DND-41 (cell line): ENCODE measurements at regions not wholly inside any gene's neighbourhood (a gene's known extent, or its start where the extent isn't known, plus 50 kb on each side); places are given as distances from the start of the nearest gene placed in this dataset.

Source experiments
- ATAC-seq: fragments of 200-7000 bp; cut with Tn5 transposase; 3 replicates; pipeline ENCODE4 v1.9.1; 2021; ENCODE audit warnings: low read depth; ENCODE audit not compliant: insufficient read depth
- DNase-seq: peaks from one replicate; pipeline ENCODE4 v3.0.0-alpha.2; 2020
- H2AFZ ChIP-seq: 2 replicates; pipeline ENCODE4 v1.6.0; 2012; ENCODE audit warnings: low read depth, low read length
- H3K27ac ChIP-seq: 2 replicates; pipeline ENCODE4 v1.5.1; 2012; ENCODE audit warnings: low read length, inconsistent platforms
- H3K27me3 ChIP-seq: fragments of 200-600 bp; sonication (generic); 2 replicates; pipeline ENCODE4 v1.6.0; 2012; ENCODE audit warnings: low read length, mild to moderate bottlenecking, inconsistent platforms; ENCODE audit not compliant: insufficient read depth, poor library complexity
- H3K36me3 ChIP-seq: 2 replicates; pipeline ENCODE4 v1.5.1; 2012; ENCODE audit warnings: low read length, inconsistent platforms; ENCODE audit not compliant: insufficient read depth
- H3K4me1 ChIP-seq: 2 replicates; pipeline ENCODE4 v1.5.1; 2012; ENCODE audit warnings: mild to moderate bottlenecking, low read length; ENCODE audit not compliant: insufficient read depth
- H3K4me2 ChIP-seq: 2 replicates; pipeline ENCODE4 v1.6.0; 2012; ENCODE audit warnings: mild to moderate bottlenecking, moderate library complexity, low read length, inconsistent platforms; ENCODE audit not compliant: insufficient read depth
- H3K4me3 ChIP-seq, 2 experiments: fragments of 200-600 bp in 1 of 2; shearing (Covaris generic) in 1 of 2; 2 replicates each; pipeline ENCODE4 v1.5.1; 2012 to 2016; ENCODE audit warnings: inconsistent platforms in 2 of 2, low read length in 2 of 2, mild to moderate bottlenecking in 2 of 2, low read depth in 1 of 2, moderate library complexity in 1 of 2
- H3K79me2 ChIP-seq: 2 replicates; pipeline ENCODE4 v1.6.0; 2012; ENCODE audit warnings: low read length, inconsistent platforms; ENCODE audit not compliant: insufficient read depth
- H3K9ac ChIP-seq: 2 replicates; pipeline ENCODE4 v1.6.0; 2012; ENCODE audit warnings: low read depth, mild to moderate bottlenecking, inconsistent platforms, low read length, moderate library complexity
- H3K9me3 ChIP-seq: 2 replicates; pipeline ENCODE4 v1.5.1; 2012; ENCODE audit warnings: low read length, moderate library complexity, mild to moderate bottlenecking, inconsistent platforms; ENCODE audit not compliant: insufficient read depth, severe bottlenecking
- H4K20me1 ChIP-seq: 2 replicates; pipeline ENCODE4 v1.6.0; 2012; ENCODE audit warnings: low read length; ENCODE audit not compliant: insufficient read depth
- EZH2 ChIP-seq: IDR thresholded peaks from 3 replicates; pipeline ENCODE4 v1.6.1; 2012; ENCODE audit warnings: borderline replicate concordance, low read depth, mild to moderate bottlenecking, moderate library complexity, low read length, inconsistent platforms; ENCODE audit not compliant: severe bottlenecking
- TF ChIP-seq, protein P1 (sequence below): IDR thresholded peaks from 2 replicates; pipeline ENCODE4 v1.5.1; 2012; ENCODE audit warnings: borderline replicate concordance, low read length, moderate library complexity, mild to moderate bottlenecking; ENCODE audit not compliant: poor library complexity, severe bottlenecking; ENCODE audit errors: extremely low read depth

DNA sequence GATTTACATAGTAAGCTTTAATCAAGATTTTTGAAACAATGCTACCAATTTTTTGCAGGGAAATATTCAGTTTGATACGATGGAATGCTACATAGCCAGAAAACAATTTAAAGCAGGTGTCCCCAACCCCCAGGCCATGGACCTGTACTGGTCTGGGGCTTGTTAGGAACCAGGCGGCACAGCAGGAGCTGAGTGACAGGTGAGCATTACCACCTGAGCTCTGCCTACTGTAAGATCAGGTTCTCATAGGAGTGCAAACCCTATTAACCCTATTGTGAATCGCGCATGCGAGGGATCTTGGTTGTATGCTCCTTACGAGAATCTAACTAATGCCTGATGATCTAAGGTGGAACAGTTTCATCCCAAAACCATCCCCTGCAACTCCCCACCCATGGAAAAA lies 322.6 kb upstream of the NECTIN3 start:
- no peaks in the 10 kb centered on the region for H3K79me2 ChIP-seq
- H4K20me1 ChIP-seq: no peaks in the 10 kb centered on the region
- H3K9me3 ChIP-seq: no peaks in the 10 kb centered on the region
- ATAC-seq (no peak), DNase-seq (no peak)
- H2AFZ ChIP-seq: no peak overlapping the region
- no peak for TF ChIP-seq EZH2
- TF ChIP-seq, protein P1, sequence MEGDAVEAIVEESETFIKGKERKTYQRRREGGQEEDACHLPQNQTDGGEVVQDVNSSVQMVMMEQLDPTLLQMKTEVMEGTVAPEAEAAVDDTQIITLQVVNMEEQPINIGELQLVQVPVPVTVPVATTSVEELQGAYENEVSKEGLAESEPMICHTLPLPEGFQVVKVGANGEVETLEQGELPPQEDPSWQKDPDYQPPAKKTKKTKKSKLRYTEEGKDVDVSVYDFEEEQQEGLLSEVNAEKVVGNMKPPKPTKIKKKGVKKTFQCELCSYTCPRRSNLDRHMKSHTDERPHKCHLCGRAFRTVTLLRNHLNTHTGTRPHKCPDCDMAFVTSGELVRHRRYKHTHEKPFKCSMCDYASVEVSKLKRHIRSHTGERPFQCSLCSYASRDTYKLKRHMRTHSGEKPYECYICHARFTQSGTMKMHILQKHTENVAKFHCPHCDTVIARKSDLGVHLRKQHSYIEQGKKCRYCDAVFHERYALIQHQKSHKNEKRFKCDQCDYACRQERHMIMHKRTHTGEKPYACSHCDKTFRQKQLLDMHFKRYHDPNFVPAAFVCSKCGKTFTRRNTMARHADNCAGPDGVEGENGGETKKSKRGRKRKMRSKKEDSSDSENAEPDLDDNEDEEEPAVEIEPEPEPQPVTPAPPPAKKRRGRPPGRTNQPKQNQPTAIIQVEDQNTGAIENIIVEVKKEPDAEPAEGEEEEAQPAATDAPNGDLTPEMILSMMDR: no peak
- no peaks in the 10 kb centered on the region for H3K27me3 ChIP-seq
- no peak overlapping the region for H3K27ac ChIP-seq
- no peak overlapping the region for H3K4me2 ChIP-seq
- H3K4me3 ChIP-seq: no peak overlapping the region
- no peaks in the 10 kb centered on the region for H3K36me3 ChIP-seq
- H3K9ac ChIP-seq: no peak overlapping the region
- H3K4me1 ChIP-seq: no peaks in the 10 kb centered on the region

DNA sequence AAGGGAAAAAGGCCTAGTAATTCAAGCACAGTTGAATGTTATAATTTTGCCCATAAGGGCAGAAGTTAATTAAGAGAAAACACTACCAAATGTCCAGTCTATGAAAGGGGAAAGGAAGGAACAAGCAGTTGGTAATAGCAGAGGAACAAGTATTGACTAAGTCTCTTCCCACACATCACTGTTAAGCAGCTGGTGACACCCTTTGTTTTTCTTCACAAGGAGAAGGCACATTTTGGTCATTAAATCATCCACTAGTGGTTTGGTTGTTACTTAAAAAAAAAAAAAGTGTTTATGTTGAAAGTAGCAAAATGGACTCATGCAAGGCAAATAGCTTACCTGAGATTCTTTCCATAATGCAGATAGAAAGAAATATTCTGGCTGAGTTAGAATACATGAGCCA lies 321.4 kb upstream of the NECTIN3 start:
- DNase-seq: no peak
- no peak overlapping the region for H2AFZ ChIP-seq
- no peaks in the 10 kb centered on the region for H3K36me3 ChIP-seq
- no peak overlapping the region for H3K9ac ChIP-seq
- ATAC-seq: no peak
- H3K4me3 ChIP-seq: no peak overlapping the region
- H3K27ac ChIP-seq: no peak overlapping the region
- no peaks in the 10 kb centered on the region for H3K27me3 ChIP-seq
- H3K79me2 ChIP-seq: no peaks in the 10 kb centered on the region
- no peak overlapping the region for H3K4me2 ChIP-seq
- no peaks in the 10 kb centered on the region for H3K4me1 ChIP-seq
- no peak for TF ChIP-seq EZH2
- TF ChIP-seq, protein P1: no peak
- no peaks in the 10 kb centered on the region for H4K20me1 ChIP-seq
- H3K9me3 ChIP-seq: no peaks in the 10 kb centered on the region

DNA sequence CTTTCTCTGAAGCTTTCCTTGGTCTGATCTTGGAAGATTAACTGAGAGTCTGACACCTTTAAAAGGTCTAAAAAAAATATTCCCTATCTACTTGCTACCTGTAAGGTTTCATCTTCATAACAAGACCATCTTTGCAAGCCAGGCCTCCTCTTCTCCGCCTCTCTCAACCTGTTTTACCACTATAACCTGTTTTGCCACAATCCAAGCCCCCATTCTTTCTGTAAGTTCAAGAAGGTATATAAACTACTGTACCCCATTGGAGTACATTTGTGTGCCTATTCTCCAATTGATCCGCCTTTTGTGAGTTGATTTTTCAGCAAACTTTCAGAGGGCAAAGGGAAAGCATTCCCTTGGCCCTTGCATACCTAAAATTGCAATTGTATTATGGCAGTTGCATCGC lies 319.3 kb upstream of the NECTIN3 start:
- Histone ChIP-seq H2AFZ (0 out of 2 replicates have a peak overlapping the region, but pooled peaks have one; percentile 19), H3K4me1 (no peaks in the 10 kb centered on the region), H3K36me3 (no peaks in the 10 kb centered on the region), H3K9ac (no peak overlapping the region), H4K20me1 (no peaks in the 10 kb centered on the region), H3K4me3 (no peak overlapping the region), H3K79me2 (no peaks in the 10 kb centered on the region), H3K4me2 (no peak overlapping the region), H3K27ac (no peak overlapping the region), H3K27me3 (no peaks in the 10 kb centered on the region), H3K9me3 (no peaks in the 10 kb centered on the region)
- ATAC-seq: no peak
- DNase-seq: no peak
- TF ChIP-seq, protein P1: no peak
- no peak for TF ChIP-seq EZH2

DNA sequence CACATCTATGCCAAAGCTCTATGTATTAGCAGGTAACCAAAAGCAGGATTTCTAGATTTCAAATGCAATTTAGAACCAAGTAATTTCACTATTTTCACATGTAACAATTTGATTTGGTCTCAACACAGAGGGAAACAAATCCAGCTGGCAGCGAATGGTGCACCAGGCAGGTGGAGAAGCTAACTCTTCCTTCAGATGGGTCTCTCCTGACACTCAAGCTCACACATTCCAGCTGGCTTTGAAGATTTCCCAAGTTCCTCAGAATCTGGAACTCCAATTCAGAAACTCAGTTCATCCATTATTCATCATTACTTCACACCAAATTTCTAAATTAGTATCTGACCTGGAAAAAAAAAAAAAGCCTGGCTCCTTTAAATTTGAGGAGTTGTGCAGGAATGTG lies 318.1 kb upstream of the NECTIN3 start:
- DNase-seq (no peak), ATAC-seq (no peak)
- Histone ChIP-seq H3K4me2 (no peak overlapping the region), H3K27ac (no peak overlapping the region), H3K9ac (no peak overlapping the region), H4K20me1 (no peaks in the 10 kb centered on the region), H3K79me2 (no peaks in the 10 kb centered on the region), H2AFZ (no peak overlapping the region), H3K36me3 (no peaks in the 10 kb centered on the region), H3K4me1 (no peaks in the 10 kb centered on the region), H3K9me3 (no peaks in the 10 kb centered on the region), H3K27me3 (no peaks in the 10 kb centered on the region), H3K4me3 (no peak overlapping the region)
- TF ChIP-seq, protein P1: no peak
- no peak for TF ChIP-seq EZH2
